ENCODE measurements at regions not wholly inside any gene's neighbourhood (a gene's known extent, or its start where the extent isn't known, plus 50 kb on each side); places are given as distances from the start of the nearest gene placed in this dataset.

DNA sequence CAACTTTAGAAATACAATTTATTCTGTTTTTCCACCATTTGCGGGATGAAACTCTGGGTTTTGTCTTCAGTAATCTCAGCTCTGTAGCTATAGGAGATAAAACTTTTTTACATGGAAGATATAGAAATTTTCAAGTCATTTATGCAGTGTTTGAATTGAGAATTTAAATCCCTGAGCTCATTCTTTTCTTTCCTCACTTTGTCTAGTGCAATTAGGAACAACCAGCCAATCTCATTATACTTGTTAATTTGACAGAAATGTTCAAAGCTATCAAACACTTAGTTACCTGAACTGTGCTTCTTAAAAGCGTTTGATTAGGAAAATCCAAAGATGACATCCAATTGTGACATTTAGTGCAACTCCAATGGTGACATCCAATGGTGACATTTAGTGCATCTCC is 1014.3 kb downstream of the SLITRK5 start:
- Histone ChIP-seq H3K4me1 (no peaks in the 10 kb centered on the region), H3K27ac (no peak overlapping the region), H3K9me3 (no peaks in the 10 kb centered on the region), H3K4me3 (no peak overlapping the region), H3K36me3 (no peaks in the 10 kb centered on the region), H3K27me3 (no peaks in the 10 kb centered on the region)
- DNase-seq (ENCODE audit: low spot score): no peak
- TF ChIP-seq, protein P1, sequence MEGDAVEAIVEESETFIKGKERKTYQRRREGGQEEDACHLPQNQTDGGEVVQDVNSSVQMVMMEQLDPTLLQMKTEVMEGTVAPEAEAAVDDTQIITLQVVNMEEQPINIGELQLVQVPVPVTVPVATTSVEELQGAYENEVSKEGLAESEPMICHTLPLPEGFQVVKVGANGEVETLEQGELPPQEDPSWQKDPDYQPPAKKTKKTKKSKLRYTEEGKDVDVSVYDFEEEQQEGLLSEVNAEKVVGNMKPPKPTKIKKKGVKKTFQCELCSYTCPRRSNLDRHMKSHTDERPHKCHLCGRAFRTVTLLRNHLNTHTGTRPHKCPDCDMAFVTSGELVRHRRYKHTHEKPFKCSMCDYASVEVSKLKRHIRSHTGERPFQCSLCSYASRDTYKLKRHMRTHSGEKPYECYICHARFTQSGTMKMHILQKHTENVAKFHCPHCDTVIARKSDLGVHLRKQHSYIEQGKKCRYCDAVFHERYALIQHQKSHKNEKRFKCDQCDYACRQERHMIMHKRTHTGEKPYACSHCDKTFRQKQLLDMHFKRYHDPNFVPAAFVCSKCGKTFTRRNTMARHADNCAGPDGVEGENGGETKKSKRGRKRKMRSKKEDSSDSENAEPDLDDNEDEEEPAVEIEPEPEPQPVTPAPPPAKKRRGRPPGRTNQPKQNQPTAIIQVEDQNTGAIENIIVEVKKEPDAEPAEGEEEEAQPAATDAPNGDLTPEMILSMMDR (IDR thresholded peaks at IDR 0.05): no peak

DNA sequence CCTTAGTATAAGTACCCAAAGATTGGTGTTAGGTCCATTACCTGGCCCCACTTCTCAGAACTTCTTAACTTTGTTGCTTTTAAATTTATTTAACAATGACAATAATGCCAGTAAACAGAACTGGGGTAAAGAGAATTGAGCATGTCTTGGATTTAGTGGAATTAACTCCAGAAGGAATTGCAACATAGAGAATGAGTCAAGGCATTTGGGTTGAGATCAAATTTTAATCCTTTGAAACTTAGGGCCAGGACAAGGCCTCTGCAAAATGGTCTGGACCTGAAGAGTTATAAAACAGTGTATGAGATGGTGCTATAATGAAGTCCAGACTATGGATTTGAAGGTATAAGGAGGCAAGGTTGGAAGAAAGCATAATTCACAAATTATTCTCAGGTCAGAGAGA is 1030.4 kb downstream of the SLITRK5 start:
- no peak overlapping the region for H3K4me3 ChIP-seq
- H3K36me3 ChIP-seq: no peaks in the 10 kb centered on the region
- H3K4me1 ChIP-seq: no peaks in the 10 kb centered on the region
- H3K27me3 ChIP-seq: no peaks in the 10 kb centered on the region
- TF ChIP-seq, protein P1 (IDR thresholded peaks at IDR 0.05): no peak
- no peak for DNase-seq (ENCODE audit: low spot score)
- no peak overlapping the region for H3K27ac ChIP-seq
- H3K9me3 ChIP-seq: no peaks in the 10 kb centered on the region

GRCh38 chr13:88704600-88705275 is 1033.6 kb downstream of the SLITRK5 start:
- H3K4me3 ChIP-seq: peak overlapping the region in 1 of 2 donors; percentile 38

GRCh38 chr13:88707646-88708045 is 1036.5 kb downstream of the SLITRK5 start:
- H3K27ac ChIP-seq: no peak overlapping the region
- H3K36me3 ChIP-seq: no peaks in the 10 kb centered on the region
- no peaks in the 10 kb centered on the region for H3K9me3 ChIP-seq
- DNase-seq (ENCODE audit: low spot score): no peak
- TF ChIP-seq, protein P1 (IDR thresholded peaks at IDR 0.05): no peak
- H3K27me3 ChIP-seq: no peaks in the 10 kb centered on the region
- no peak overlapping the region for H3K4me3 ChIP-seq
- H3K4me1 ChIP-seq: no peaks in the 10 kb centered on the region

More at GRCh38 chr13:88704600-88705275, 1033.6 kb downstream of the SLITRK5 start:
- no peaks in the 10 kb centered on the region for H3K36me3 ChIP-seq
- no peak for DNase-seq (ENCODE audit: low spot score)
- peak overlapping the region in 1 of 2 donors; percentile 42 for H3K27ac ChIP-seq
- H3K4me1 ChIP-seq: no peaks in the 10 kb centered on the region
- TF ChIP-seq, protein P1 (IDR thresholded peaks at IDR 0.05): no peak
- H3K9me3 ChIP-seq: no peaks in the 10 kb centered on the region
- no peaks in the 10 kb centered on the region for H3K27me3 ChIP-seq

DNA sequence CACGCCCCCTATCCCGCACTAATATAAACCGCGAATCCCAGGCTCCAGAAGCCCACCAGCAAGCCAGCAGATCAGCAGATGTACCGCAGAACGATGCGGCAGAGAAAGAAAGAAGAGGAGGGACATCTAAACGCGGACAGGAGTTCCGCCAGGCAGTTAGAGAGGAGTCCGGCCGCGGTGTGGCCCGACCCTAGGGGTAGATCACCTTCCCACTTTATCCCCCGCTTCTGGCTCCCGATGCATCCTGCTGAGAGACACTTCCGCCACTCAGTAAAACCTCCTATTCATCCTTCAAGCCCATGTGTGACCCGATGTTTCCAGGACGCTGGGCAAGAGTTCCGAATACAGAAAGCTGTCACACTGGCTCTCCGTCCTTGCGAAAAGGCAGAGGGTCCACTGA is 1046.8 kb downstream of the SLITRK5 start:
- TF ChIP-seq, protein P1 (IDR thresholded peaks at IDR 0.05): no peak
- no peaks in the 10 kb centered on the region for H3K4me1 ChIP-seq

DNA sequence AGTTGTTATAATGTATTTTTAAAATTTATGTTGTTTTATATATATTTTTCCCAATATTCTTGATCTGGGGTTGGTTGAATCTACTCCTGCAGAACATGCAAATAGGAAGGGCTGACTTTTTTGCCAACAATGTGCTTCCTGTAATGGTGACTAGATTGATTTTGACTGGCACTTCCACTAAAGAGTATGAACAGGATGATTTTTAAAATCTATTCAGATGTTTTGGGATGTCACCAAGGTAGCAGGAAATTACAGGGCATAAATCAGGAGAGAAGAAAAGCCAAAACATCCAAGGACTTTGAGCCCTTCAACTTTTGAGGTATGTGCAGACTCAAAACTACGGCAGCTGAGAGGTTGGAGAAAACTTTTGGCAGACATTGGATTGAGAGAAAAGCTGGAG is 1047.6 kb downstream of the SLITRK5 start:
- no peak overlapping the region for H3K27ac ChIP-seq
- no peak for DNase-seq (ENCODE audit: low spot score)
- H3K4me1 ChIP-seq: no peaks in the 10 kb centered on the region
- H3K4me3 ChIP-seq: no peak overlapping the region
- H3K27me3 ChIP-seq: no peaks in the 10 kb centered on the region
- TF ChIP-seq, protein P1 (IDR thresholded peaks at IDR 0.05): no peak
- no peaks in the 10 kb centered on the region for H3K9me3 ChIP-seq
- H3K36me3 ChIP-seq: no peaks in the 10 kb centered on the region

More for the DNA sequence above, 1046.8 kb downstream of the SLITRK5 start:
- no peaks in the 10 kb centered on the region for H3K36me3 ChIP-seq
- H3K4me3 ChIP-seq: no peak overlapping the region
- no peaks in the 10 kb centered on the region for H3K9me3 ChIP-seq
- no peak for DNase-seq (ENCODE audit: low spot score)
- H3K27ac ChIP-seq: no peak overlapping the region
- no peaks in the 10 kb centered on the region for H3K27me3 ChIP-seq

All from right atrium auricular region (tissue), 2 donors.